GM12878 (cell line): ENCODE measurements at regions not wholly inside any gene's neighbourhood (a gene's known extent, or its start where the extent isn't known, plus 50 kb on each side); places are given as distances from the start of the nearest gene placed in this dataset.

ENCODE experiments used
- CBFB ChIP-seq: IDR thresholded peaks from 2 replicates; pipeline ENCODE4 v1.6.1; 2016; ENCODE audit warnings: antibody characterized with exemption, low read depth
- CTCF ChIP-seq, 3 experiments: IDR thresholded peaks in 2 of 3; conservative IDR thresholded peaks in 1 of 3; 2 replicates each; pipeline ENCODE4 v1.5.1; 2011; ENCODE audit warnings: low read depth in 3 of 3, low read length in 3 of 3, mild to moderate bottlenecking in 3 of 3, control low read depth in 2 of 3, moderate library complexity in 2 of 3, inconsistent platforms in 1 of 3, mixed read lengths in 1 of 3; ENCODE audit not compliant: control insufficient read depth in 2 of 3, insufficient read depth in 1 of 3; ENCODE audit errors: extremely low read depth in 1 of 3
- CUX1 ChIP-seq: IDR thresholded peaks from 2 replicates; pipeline ENCODE4 v1.6.1; 2012; ENCODE audit warnings: improper control_type of control experiment, low read depth, low read length; ENCODE audit not compliant: insufficient replicate concordance
- ESRRA ChIP-seq: IDR thresholded peaks from 2 replicates; pipeline ENCODE4 v1.6.1; 2012; ENCODE audit warnings: mild to moderate bottlenecking, low read length, improper control_type of control experiment
- MAX ChIP-seq: IDR thresholded peaks from 2 replicates; pipeline ENCODE4 v1.6.1; 2012; ENCODE audit warnings: low read depth, low read length, improper control_type of control experiment
- POLR2A ChIP-seq: IDR thresholded peaks from 2 replicates; pipeline ENCODE4 v1.6.1; 2011; ENCODE audit warnings: low read depth, mild to moderate bottlenecking, low read length
- POLR2AphosphoS5 ChIP-seq: IDR thresholded peaks from 2 replicates; pipeline ENCODE4 v1.6.1; 2011; ENCODE audit warnings: mild to moderate bottlenecking, low read length, inconsistent platforms
- SIX5 ChIP-seq: IDR thresholded peaks from 2 replicates; pipeline ENCODE4 v1.6.1; 2011; ENCODE audit warnings: mild to moderate bottlenecking, low read depth, low read length, moderate library complexity; ENCODE audit not compliant: severe bottlenecking
- USF2 ChIP-seq: IDR thresholded peaks from 2 replicates; pipeline ENCODE4 v1.6.1; 2011; ENCODE audit warnings: low read depth, low read length, improper control_type of control experiment, borderline replicate concordance

- no peak for TF ChIP-seq POLR2A
- no peak for TF ChIP-seq CUX1
- no peak for TF ChIP-seq USF2
- TF ChIP-seq CTCF (IDR thresholded peaks at IDR 0.05 in 2 of 3, conservative IDR thresholded peaks at IDR 0.05 in 1 of 3; ENCODE audit: control insufficient read depth in 2 of 3, extremely low read depth in 1 of 3, insufficient read depth in 1 of 3, low read depth in 3 of 3, low read length in 3 of 3), result no peak
- no peak for TF ChIP-seq POLR2AphosphoS5
- no peak for TF ChIP-seq CBFB
- no peak for TF ChIP-seq MAX
- no peak for TF ChIP-seq SIX5
- no peak for TF ChIP-seq ESRRA
These were observed 92.2 kb upstream of the IL33 start for GRCh38 chr9:6123416-6123815.
